OCI-LY1 (cell line): ENCODE measurements at regions not wholly inside any gene's neighbourhood (a gene's known extent, or its start where the extent isn't known, plus 50 kb on each side); places are given as distances from the start of the nearest gene placed in this dataset.

ENCODE experiments used
- EZH2 ChIP-seq: fragments of 200-600 bp; sonication (generic), shearing (Covaris generic); IDR thresholded peaks from 2 replicates; pipeline ENCODE4 v1.8.0; 2017; ENCODE audit warnings: borderline replicate concordance, mixed run types, mild to moderate bottlenecking, antibody characterized with exemption, low read length, moderate library complexity, mixed read lengths
- TF ChIP-seq, protein P1 (sequence below): fragments of 200-600 bp; sonication (generic), shearing (Covaris generic); IDR thresholded peaks from 2 replicates; pipeline ENCODE4 v1.5.1; 2017; ENCODE audit warnings: mild to moderate bottlenecking, antibody characterized with exemption, low read length, moderate library complexity, mixed read lengths

- TF ChIP-seq, protein P1, sequence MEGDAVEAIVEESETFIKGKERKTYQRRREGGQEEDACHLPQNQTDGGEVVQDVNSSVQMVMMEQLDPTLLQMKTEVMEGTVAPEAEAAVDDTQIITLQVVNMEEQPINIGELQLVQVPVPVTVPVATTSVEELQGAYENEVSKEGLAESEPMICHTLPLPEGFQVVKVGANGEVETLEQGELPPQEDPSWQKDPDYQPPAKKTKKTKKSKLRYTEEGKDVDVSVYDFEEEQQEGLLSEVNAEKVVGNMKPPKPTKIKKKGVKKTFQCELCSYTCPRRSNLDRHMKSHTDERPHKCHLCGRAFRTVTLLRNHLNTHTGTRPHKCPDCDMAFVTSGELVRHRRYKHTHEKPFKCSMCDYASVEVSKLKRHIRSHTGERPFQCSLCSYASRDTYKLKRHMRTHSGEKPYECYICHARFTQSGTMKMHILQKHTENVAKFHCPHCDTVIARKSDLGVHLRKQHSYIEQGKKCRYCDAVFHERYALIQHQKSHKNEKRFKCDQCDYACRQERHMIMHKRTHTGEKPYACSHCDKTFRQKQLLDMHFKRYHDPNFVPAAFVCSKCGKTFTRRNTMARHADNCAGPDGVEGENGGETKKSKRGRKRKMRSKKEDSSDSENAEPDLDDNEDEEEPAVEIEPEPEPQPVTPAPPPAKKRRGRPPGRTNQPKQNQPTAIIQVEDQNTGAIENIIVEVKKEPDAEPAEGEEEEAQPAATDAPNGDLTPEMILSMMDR = no peak
- TF ChIP-seq EZH2 = no peak
Observed at GRCh38 chr9:129365196-129365595, 187.1 kb upstream of the IER5L start.
